22Rv1 (cell line): ENCODE measurements at regions not wholly inside any gene's neighbourhood (a gene's known extent, or its start where the extent isn't known, plus 50 kb on each side); places are given as distances from the start of the nearest gene placed in this dataset.

ENCODE experiments used
- H3K27ac ChIP-seq: fragments of 450-650 bp; 2 replicates; pipeline ENCODE4 v1.5.1; 2017
- ZFX ChIP-seq: fragments of 450-650 bp; IDR thresholded peaks from 2 replicates; pipeline ENCODE4 v1.6.1; 2017; ENCODE audit warnings: antibody characterized with exemption, borderline replicate concordance
- TF ChIP-seq, protein P1 (sequence below): fragments of 450-650 bp; IDR thresholded peaks from 2 replicates; pipeline ENCODE4 v1.5.1; 2017; ENCODE audit warnings: mild to moderate bottlenecking

- no peak overlapping the region for H3K27ac ChIP-seq
- TF ChIP-seq, protein P1, sequence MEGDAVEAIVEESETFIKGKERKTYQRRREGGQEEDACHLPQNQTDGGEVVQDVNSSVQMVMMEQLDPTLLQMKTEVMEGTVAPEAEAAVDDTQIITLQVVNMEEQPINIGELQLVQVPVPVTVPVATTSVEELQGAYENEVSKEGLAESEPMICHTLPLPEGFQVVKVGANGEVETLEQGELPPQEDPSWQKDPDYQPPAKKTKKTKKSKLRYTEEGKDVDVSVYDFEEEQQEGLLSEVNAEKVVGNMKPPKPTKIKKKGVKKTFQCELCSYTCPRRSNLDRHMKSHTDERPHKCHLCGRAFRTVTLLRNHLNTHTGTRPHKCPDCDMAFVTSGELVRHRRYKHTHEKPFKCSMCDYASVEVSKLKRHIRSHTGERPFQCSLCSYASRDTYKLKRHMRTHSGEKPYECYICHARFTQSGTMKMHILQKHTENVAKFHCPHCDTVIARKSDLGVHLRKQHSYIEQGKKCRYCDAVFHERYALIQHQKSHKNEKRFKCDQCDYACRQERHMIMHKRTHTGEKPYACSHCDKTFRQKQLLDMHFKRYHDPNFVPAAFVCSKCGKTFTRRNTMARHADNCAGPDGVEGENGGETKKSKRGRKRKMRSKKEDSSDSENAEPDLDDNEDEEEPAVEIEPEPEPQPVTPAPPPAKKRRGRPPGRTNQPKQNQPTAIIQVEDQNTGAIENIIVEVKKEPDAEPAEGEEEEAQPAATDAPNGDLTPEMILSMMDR, result no peak
- no peak for TF ChIP-seq ZFX
Measured at GRCh38 chr1:219754767-219755166, 141.9 kb upstream of the ZC3H11B start.

DNA sequence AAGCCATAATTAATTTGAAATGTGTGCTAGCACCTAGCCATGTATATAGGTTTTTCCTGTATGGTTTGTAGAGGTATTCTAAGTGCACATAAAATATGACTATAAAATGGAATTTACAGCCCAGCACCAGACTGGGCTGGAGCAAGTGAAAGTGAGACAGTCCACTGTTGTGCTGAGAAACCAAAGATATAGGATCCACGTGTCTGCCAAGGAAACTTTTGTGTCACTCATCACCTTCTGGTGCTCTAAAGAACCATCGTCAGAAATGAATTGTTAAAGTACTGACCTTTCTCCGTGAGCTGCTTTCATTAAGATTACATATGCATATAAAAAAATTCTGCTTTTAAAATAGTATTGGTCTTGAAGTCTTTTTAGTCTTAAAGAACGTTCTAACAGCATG lies 141.0 kb upstream of the ZC3H11B start:
- TF ChIP-seq, protein P1, result no peak
- no peak for TF ChIP-seq ZFX

DNA sequence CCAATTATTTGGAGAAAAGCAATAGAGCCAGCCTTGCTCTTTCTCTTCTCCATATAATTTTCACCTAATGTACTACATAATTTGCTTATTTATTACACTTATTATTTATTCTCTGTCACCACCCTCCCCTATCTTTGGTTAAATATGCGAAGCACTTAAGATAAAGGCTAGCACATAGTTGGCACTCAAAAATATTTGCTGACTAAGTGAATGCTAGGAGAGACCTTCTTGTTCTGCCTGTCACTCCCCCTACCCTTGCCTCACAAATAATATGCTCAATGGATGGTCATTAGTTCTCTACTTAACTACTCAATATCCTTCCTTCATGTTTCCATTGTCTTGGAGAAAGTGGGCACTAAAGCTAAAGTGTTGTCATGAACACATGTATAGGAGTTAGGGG lies 139.7 kb upstream of the ZC3H11B start:
- TF ChIP-seq, protein P1, result no peak
- no peak for TF ChIP-seq ZFX
- H3K27ac ChIP-seq, result no peak overlapping the region

More for the DNA sequence above, 141.0 kb upstream of the ZC3H11B start:
- no peak overlapping the region for H3K27ac ChIP-seq

DNA sequence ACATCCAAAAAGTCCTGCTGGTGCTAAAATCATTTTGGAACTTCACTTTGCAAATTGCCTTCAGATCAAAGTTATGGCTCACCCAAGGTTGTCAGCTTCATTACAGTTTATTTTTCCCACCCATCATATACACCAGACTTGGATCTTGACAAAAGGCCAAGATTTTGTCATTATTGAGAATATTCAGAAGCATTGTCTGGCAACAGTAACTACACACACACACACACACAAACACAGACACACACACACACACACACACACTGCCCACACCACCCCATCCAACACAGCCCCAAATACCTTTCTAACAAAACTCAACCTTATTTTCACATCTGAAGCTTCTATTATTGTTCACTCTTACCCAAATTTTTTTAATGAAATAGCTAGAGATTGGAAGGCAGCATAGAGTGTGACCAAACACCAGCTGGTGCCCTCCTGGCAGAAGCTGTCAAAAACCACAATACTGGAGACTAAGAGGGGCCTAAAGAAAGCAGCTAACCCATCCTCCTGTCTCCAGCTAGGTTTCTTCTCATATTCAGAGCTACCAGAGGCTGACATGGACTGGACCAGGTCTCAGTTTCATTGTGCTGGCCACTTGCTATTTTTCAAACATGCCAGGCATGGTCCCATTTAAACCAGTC lies 139.1 kb upstream of the ZC3H11B start:
- TF ChIP-seq, protein P1, result no peak
- TF ChIP-seq ZFX, result no peak
- H3K27ac ChIP-seq, result no peak overlapping the region

DNA sequence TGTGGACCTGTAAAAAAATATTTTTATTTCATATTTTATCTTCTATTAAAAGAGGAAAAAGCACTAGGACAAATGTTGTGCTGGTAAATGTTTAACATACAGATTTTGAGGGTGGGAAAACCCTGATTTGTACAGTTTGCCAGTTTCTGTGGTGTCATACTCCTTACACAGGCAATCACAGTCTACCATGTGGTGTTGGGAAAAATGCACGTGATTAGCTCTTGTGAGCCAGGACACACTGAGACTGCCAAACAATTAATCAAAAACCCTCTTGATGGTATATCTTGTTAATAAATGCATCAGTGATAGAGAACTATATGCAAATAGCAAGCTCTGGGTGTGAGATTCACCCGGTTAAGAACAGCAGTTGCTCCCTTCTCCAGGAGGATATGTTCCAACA lies 136.5 kb upstream of the ZC3H11B start:
- no peak overlapping the region for H3K27ac ChIP-seq
- TF ChIP-seq, protein P1, result no peak
- no peak for TF ChIP-seq ZFX

- TF ChIP-seq, protein P1, result no peak
- TF ChIP-seq ZFX, result no peak
- H3K27ac ChIP-seq, result no peak overlapping the region
Measured at GRCh38 chr1:219746141-219746540, 133.2 kb upstream of the ZC3H11B start.

DNA sequence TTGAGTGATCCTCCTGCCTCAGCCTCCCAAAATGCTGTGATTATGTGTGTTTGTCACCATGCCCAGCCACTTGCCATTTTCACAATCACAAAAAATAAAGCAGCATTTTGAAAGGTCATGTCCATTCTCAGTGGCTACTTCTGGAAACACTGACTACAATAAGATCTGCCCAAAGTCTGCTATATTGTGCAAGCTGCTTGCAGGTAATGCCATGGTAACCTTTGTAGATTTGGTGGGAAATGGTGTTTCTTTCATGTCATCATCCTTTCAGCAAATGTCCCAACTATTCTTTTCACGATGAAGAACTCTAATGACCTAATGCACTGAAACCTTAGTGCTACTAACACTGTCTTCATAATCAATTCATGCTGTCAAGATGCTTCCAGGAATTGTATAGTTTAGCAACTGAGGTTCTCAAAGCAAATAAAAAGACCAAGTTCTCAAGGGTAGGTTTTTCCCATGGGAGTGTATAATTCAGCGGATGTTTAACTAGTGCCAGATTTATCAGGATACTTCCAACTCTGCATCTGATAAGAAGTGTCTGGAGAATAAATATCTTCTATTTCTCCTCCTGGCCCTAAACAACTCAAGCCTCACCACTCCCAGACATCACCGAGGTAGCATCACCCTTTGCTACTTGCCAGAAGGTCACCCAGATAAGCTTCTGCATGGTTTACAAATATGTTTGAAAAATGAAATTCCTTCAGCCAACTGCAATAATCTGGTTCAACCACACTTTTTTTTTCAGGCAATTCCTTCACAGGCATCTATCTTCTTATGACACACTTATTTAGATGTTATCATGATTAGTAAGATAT lies 132.0 kb upstream of the ZC3H11B start:
- TF ChIP-seq, protein P1, result no peak
- TF ChIP-seq ZFX, result no peak
- no peak overlapping the region for H3K27ac ChIP-seq
